OCI-LY3 (cell line): ENCODE measurements at regions not wholly inside any gene's neighbourhood (a gene's known extent, or its start where the extent isn't known, plus 50 kb on each side); places are given as distances from the start of the nearest gene placed in this dataset.

Experiments
- H2AFZ ChIP-seq: fragments of 200-600, 300-600 bp; shearing (Covaris generic); 2 replicates; pipeline ENCODE4 v1.6.0; 2014; ENCODE audit warnings: antibody characterized with exemption, low read depth, low read length
- H3K27ac ChIP-seq: fragments of 200-600, 300-600 bp; sonication (generic); 2 replicates; pipeline ENCODE4 v1.5.1; 2014; ENCODE audit warnings: mild to moderate bottlenecking, low read length, moderate library complexity, mixed read lengths
- H3K27me3 ChIP-seq: fragments of 200-600, 300-600 bp; sonication (generic); 2 replicates; pipeline ENCODE4 v1.6.1; 2014; ENCODE audit warnings: low read depth, low read length, mixed read lengths
- H3K36me3 ChIP-seq: fragments of 200-600, 300-600 bp; sonication (generic); replicated peaks from 2 replicates; pipeline ENCODE3; 2014; ENCODE audit warnings: low read depth, low read length, mixed read lengths
- H3K4me1 ChIP-seq: fragments of 300-600, 200-600 bp; sonication (generic); 2 replicates; pipeline ENCODE4 v1.6.1; 2014; ENCODE audit warnings: low read length, mixed read lengths
- H3K4me2 ChIP-seq: fragments of 200-600, 300-600 bp; sonication (generic); 2 replicates; pipeline ENCODE4 v1.6.1; 2014; ENCODE audit warnings: low read length, mixed read lengths
- H3K4me3 ChIP-seq: fragments of 300-600, 200-600 bp; sonication (generic); 2 replicates; pipeline ENCODE4 v1.5.1; 2014; ENCODE audit warnings: antibody characterized with exemption, mild to moderate bottlenecking, low read length, moderate library complexity
- H3K79me2 ChIP-seq: fragments of 300-600, 200-600 bp; shearing (Covaris generic); 2 replicates; pipeline ENCODE4 v1.6.1; 2014; ENCODE audit warnings: mild to moderate bottlenecking, low read length, mixed read lengths
- H3K9ac ChIP-seq: fragments of 300-600, 200-600 bp; shearing (Covaris generic); 2 replicates; pipeline ENCODE4 v1.6.0; 2014; ENCODE audit warnings: mild to moderate bottlenecking, low read length, moderate library complexity
- H3K9me3 ChIP-seq: fragments of 200-600, 300-600 bp; shearing (Covaris generic); 2 replicates; pipeline ENCODE4 v1.6.1; 2014; ENCODE audit warnings: low read length, mixed read lengths; ENCODE audit not compliant: insufficient read depth
- H4K20me1 ChIP-seq: fragments of 200-600, 300-600 bp; sonication (generic); 2 replicates; pipeline ENCODE4 v1.6.1; 2016; ENCODE audit warnings: low read length, mixed read lengths; ENCODE audit not compliant: insufficient read depth
- CTCF ChIP-seq: fragments of 200-600, 300-600 bp; sonication (generic); IDR thresholded peaks from 2 replicates; pipeline ENCODE4 v1.5.1; 2014; ENCODE audit warnings: antibody characterized with exemption, low read length, low read depth
- EZH2phosphoT487 ChIP-seq: fragments of 200-600 bp; shearing (Covaris generic); IDR thresholded peaks from 2 replicates; pipeline ENCODE4 v1.6.1; 2018; ENCODE audit warnings: antibody characterized with exemption, mixed run types, low read depth

DNA sequence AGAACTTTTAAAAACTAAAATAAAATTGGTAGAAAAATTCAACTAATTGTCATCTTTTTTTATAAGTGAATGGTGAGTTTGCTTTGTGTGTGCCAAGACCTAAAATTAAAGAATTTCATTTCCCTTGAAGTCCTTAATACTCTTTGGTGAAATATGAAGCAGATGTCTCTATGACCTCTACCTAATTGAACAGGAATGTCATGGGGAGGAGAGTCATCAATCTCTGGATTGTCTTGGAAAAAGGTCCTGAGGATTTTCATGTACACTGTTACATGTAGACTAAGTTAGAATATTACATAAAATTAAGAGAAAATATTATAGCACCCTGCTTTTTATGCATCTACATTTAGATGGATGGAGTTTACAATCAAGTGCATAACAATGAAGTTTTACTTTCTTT is 177.9 kb upstream of the LRP1B start:
- Histone ChIP-seq H3K9me3 (no peaks in the 10 kb centered on the region), H2AFZ (no peak overlapping the region), H3K27me3 (no peaks in the 10 kb centered on the region), H4K20me1 (no peaks in the 10 kb centered on the region), H3K4me2 (no peak overlapping the region), H3K4me1 (no peaks in the 10 kb centered on the region), H3K36me3 (no peaks in the 10 kb centered on the region), H3K79me2 (no peaks in the 10 kb centered on the region), H3K9ac (no peak overlapping the region), H3K27ac (no peak overlapping the region), H3K4me3 (no peak overlapping the region)
- TF ChIP-seq EZH2phosphoT487 (no peak), CTCF (no peak)

DNA sequence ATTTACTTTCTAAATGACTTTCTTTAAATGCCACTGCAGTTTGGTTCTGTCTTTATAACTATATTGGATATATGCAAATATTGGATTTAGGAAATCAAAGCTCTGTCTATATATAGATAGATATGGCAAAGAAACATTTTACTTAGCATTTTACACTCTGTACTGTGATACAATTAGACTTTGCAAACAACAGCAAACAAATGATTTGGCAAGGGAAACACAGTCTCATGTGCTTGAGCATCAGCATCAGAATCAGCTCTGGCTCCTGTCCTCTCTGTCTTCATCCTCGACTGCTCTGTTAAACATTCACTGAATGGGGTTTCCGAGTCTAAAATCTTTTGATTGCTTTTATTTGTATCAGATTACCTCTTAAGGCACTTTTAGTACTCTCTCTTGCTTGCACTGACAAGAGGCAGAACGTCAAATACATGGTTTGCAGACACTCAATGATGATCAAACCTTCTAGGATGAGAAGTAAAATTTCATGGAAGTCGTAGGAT is 176.8 kb upstream of the LRP1B start:
- no peak overlapping the region for H3K4me3 ChIP-seq
- H4K20me1 ChIP-seq, result no peaks in the 10 kb centered on the region
- no peak overlapping the region for H3K27ac ChIP-seq
- H3K9ac ChIP-seq, result no peak overlapping the region
- H3K4me1 ChIP-seq, result no peaks in the 10 kb centered on the region
- H2AFZ ChIP-seq, result no peak overlapping the region
- H3K36me3 ChIP-seq, result no peaks in the 10 kb centered on the region
- no peaks in the 10 kb centered on the region for H3K27me3 ChIP-seq
- H3K4me2 ChIP-seq, result no peak overlapping the region
- H3K9me3 ChIP-seq, result no peaks in the 10 kb centered on the region
- TF ChIP-seq EZH2phosphoT487 (no peak), CTCF (no peak)
- H3K79me2 ChIP-seq, result no peaks in the 10 kb centered on the region

- TF ChIP-seq EZH2phosphoT487 (no peak), CTCF (no peak)
- H3K4me2 ChIP-seq, result no peak overlapping the region
- no peaks in the 10 kb centered on the region for H3K36me3 ChIP-seq
Observed at GRCh38 chr2:142307086-142307485, 176.3 kb upstream of the LRP1B start.

DNA sequence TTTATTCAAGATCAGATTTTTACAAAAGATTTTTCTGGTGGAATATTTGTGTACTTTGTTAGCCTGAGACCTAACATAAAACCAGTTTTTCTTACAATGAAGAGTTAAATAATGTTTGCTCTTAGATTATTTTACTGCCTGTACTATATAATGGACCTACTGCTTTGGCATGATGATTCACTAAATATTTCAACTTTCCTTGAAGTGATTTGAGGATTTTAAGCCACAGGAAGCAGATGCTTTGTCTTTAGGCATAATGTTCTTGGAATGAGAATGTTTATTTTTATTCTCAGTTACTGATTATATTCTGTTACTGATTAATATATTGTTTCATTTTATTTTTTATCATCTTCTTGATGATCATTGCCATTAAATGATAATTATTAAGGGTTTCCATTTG is 175.3 kb upstream of the LRP1B start:
- Histone ChIP-seq H3K9me3 (no peaks in the 10 kb centered on the region), H3K4me1 (no peaks in the 10 kb centered on the region), H3K9ac (no peak overlapping the region), H3K4me2 (no peak overlapping the region), H4K20me1 (no peaks in the 10 kb centered on the region), H3K27me3 (no peaks in the 10 kb centered on the region), H3K27ac (no peak overlapping the region), H3K4me3 (no peak overlapping the region), H3K79me2 (no peaks in the 10 kb centered on the region), H2AFZ (no peak overlapping the region), H3K36me3 (no peaks in the 10 kb centered on the region)
- TF ChIP-seq CTCF (no peak), EZH2phosphoT487 (no peak)

More at GRCh38 chr2:142307086-142307485, 176.3 kb upstream of the LRP1B start:
- Histone ChIP-seq H3K27me3 (no peaks in the 10 kb centered on the region), H3K27ac (no peak overlapping the region), H2AFZ (no peak overlapping the region), H4K20me1 (no peaks in the 10 kb centered on the region), H3K4me1 (no peaks in the 10 kb centered on the region), H3K9ac (no peak overlapping the region), H3K79me2 (no peaks in the 10 kb centered on the region), H3K4me3 (no peak overlapping the region), H3K9me3 (no peaks in the 10 kb centered on the region)
